ENCODE measurements at regions not wholly inside any gene's neighbourhood (a gene's known extent, or its start where the extent isn't known, plus 50 kb on each side); places are given as distances from the start of the nearest gene placed in this dataset.
"Not testable (repeated sequence)": the region's sequence is repeated elsewhere in the genome, so short reads cannot be mapped to it uniquely, and the experiment has no call there.

- peak; percentile 33 for DNase-seq
Observed at GRCh38 chr19:31532034-31532433, 182.8 kb upstream of the TSHZ3 start.

GRCh38 chr19:31533114-31533513 lies 183.9 kb upstream of the TSHZ3 start:
- DNase-seq: peak; percentile 45

DNA sequence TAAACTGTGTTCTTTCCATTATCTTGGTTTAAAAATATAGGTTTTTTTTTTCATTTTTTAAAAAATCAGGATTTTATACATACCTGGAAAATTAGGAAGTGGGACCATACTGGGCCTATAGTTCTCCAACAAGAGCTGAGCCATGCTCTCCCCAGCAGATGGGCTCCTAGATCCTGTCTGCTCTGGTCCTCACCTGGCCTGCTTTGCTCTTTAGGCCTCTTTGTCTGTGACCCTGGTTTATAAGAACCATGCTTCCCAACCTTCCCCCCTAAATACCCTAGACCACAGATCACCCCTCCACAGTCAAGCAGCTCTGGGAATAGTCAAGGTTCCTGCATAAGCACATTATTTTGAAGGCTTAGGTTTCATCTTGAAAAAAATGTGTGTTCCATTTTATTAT lies 185.0 kb upstream of the TSHZ3 start:
- DNase-seq: no peak

DNA sequence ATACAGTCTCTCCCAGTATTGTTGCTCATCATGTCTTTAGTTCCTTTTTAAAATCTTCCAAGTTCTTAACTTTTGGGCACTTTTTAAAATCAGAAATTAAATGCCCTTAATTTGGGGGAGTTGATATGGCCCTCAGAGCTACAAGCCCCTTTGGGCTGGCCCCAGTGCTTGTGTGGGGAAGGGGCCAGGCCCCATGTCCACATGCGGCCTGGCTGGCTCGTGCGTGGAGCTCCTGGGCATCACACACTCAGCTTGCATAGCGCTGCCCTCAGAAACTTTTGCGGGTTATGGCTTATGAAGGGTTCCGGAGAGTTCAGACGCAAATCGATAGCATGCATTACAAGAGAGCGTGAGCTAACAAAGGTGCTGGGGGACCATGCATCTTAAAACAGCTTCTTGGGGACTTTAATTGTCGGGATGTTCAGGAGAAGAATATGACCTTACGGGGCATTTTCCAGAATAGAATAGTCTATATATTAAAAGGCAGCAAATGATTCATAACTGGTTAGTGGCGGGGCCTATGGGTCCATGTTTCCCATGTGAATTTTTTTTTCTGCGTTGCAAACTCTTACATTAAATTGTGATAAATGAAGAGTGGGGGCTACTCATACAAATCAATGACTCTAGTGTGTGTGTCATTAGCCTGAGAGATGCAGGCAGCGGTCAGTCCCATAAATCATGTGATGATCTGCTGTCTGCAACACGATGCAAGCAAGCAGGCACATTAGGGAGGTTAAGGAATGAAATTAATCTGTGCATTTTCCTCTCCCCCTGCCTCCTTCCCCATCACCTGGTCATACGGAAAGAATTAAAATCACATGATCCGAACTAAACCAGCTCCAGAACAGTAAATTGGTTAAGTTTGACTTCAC lies 185.8 kb upstream of the TSHZ3 start:
- peak; percentile 18 for DNase-seq

- DNase-seq: peak; percentile 32
Observed at GRCh38 chr19:31535691-31536460, 186.6 kb upstream of the TSHZ3 start.

DNA sequence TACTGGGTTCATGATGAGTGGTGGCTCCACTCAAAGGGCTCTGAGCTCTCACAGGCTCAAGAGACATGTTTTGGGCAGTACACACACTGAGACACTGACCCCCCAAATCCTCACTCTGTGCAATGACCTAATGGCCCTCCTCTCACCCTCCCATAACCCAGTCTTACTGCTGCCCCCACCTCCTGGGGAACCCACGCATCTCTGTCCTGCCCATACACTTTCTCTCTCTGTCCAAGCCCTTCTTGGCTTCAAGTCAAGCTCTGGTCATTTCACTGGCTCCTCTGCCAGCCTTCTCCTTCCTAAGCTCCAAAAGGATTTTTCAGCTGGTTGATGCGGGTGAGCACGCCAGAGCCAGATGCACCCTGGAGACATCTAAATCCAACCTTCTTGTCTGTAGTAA lies 187.9 kb upstream of the TSHZ3 start:
- DNase-seq: peak; percentile 15

- not testable (repeated sequence) for DNase-seq
Observed at GRCh38 chr19:31537902-31538301, 188.7 kb upstream of the TSHZ3 start.

DNA sequence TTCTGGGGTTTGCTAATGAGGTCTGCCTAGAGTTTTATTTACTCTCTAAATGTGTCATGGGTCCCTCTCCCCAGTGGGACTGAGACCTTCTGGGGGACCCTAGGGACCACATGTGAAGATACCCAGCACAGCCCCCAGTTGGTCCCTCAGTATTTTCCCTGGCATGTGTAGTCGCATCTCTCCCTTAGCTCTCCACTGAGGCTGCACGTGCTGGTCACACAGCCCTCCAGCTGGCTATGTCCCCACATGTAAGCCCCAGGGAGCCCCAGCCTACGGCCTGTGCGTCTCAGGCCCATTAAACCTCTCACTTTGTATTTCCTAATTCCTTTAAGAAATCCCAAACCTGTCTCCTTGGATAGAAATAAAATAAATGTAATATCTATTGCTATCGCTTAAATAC lies 189.6 kb upstream of the TSHZ3 start:
- peak; percentile 14 for DNase-seq

- peak; percentile 19 for DNase-seq
Observed at GRCh38 chr19:31539386-31539785, 190.2 kb upstream of the TSHZ3 start.

GRCh38 chr19:31541396-31541795 lies 192.2 kb upstream of the TSHZ3 start:
- peak; percentile 11 for DNase-seq

GRCh38 chr19:31543456-31543855 lies 194.2 kb upstream of the TSHZ3 start:
- peak; percentile 12 for DNase-seq

DNA sequence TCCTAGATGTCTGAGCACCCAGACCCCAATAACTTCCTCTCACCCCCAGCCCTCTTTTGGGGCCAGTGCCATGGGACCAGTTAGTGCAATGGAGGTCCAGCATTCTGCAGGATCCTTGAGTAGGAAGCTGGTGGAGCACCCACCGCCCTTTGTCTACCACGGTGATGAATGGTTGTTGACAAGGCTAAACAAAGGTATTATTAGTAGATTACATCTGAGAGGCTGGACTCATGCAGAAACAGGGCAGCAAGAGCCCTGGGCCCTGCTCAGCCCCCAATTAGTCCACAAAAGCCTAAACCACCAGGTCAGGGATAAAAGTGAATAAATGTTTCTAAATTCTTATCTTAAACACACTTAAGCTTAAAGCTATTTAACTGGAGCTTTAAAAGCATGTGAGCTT lies 196.5 kb upstream of the TSHZ3 start:
- DNase-seq: peak; percentile 55

DNA sequence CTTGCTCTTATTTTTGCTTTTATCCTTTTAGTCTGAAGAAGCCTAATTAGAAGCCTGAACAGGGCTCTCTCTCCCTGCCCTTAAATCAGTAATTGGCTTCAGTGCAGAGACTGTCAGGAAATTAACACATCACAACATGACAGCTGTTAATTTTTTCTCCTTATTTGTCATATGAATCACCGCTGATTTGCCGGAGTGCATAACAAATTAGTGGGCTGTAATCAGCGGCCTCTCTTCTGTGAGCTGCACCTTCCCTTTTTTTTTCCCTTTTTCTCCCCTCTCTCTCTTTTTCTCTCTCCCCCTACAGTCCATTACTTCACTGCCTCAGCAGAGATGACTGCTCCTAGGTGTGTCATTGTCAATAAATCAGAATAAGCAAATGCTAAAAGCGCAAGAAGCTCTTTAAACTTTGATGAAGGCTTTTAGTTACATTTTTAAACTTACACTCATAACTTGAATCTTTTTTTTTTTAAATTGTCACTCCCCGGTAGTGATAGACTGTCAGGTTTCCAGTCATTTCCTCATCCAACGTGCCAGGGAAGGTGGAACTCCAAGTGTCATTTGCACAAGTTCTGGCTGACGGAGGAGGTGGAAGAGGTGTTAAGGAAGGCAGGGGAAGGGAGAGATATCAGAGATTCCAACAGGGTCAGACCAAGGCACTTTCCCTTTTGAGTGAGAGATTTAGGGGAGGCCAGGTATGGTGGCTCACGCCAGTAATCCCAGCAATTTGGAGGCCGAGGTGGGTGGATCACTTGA lies 197.1 kb upstream of the TSHZ3 start:
- peak; percentile 34 for DNase-seq

DNA sequence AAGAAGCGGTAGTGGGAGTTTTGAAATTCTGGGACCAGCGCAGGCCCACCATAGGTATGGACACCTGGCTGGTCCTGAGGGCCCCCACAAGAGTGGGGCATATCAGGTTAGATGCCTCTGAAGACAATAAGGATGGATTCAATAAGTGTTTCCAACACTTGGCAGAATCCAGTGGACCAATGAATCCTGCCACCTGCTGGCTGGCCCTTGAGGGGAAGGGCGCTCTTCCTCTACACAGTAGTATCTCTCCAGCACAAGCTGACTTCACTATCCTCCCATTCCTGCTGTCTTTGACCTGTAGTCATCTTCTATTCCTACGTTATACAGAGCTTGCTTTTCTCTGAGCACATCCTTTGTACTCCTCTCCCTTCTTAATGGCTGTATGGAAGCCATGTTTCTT lies 199.7 kb upstream of the TSHZ3 start:
- DNase-seq: no peak

DNA sequence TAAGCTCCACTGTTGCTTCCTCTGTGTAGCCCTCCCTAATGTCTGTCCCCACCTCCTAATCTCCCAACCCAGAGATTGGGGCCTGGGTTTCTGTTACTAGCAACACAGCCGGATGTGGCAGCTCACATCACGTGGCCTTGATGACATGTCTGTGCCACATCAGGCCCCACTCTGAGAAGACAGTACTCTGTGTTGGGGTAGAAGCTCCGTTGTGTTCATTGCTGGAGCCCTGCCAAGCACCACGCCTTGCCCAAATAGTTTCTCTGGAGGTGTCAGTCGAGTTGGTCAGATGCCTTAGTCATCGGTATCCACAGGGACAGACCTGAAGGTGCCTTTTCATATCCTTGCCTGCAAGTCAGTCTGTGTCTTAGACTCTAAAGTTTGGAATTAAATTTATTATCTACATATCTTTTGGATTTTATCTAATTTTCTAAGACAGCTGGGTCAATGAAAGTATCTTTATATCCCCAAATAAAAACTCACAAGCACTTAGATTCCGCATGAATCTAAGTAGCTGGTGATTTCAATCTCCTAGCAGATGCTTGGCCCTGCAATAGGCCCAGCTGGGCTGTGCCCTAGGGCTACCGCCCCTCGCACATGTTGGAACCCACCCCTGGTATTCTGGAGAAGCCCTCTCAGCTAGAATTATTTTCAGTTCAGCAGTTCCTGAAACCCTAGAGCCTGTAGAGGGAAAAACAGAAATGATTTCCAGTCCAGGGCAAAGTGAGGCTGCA lies 204.0 kb upstream of the TSHZ3 start:
- no peak for DNase-seq

GRCh38 chr19:31553846-31554215 lies 204.6 kb upstream of the TSHZ3 start:
- no peak for DNase-seq

DNA sequence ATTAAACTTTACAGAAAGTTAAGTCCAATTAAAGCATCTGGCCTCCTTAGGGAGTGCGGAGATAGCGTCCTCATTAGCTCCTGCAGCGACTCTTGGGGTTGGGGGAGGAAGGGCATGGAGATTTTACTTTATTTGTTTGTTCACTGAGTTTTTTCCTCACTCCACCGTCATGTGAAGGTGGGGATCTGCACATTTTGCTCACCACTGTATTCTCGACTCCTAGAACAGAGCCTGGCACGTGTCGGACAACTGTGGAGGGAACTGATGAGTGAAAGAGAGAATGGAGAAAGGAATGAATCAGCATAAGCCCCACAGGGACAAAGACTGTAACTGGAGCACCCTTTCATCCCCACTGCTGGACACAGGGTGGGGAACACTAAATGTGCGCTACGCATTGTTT lies 205.1 kb upstream of the TSHZ3 start:
- no peak for DNase-seq

DNA sequence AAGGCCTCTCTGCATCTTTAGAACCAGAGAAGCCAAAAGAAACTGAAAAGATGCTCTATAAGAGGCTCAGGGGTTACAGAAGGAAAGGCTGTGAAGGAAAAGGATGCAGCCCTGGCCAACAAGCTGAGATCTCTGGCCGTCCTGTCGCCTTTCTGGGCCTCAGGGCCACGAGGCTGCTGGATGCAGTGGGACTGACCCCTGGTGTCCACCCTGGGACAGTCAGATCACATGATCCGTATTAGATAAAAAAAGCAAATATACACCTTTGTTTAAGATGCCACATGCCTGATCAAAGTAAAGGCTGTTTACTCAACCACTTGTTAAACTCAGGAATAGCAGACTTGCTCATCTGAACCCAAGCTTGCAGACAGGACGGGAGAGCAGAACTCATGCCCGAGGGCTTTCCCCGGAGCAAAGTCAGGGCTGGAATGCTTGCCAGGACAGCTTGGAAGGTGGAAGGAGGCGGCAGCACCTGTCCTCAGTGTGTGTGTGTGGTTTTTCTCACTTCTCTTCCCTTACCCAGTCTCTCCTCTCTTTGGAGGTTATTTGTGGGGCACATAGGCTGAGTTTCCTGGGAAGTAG lies 206.5 kb upstream of the TSHZ3 start:
- DNase-seq: peak; percentile 69

DNA sequence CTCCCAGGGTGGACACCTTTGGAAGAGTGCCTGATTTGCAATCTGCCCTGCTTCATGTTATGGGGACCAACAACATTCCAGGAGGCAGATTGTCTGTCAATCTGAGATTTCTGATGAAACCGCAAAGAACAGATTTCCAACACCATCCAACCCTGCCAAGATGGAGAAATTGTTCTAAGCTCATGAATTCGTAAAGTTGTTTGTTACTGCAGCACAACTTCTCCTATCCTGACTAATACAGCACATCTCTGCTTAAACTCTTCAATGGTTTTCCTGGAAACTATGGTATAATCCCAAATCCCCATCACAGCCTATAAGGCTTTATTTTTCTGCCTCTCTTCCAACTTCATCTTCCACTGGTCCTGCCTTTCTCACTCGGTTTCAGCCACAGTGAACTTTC lies 210.3 kb upstream of the TSHZ3 start:
- DNase-seq: no peak

GRCh38 chr19:31560086-31561060 lies 211.1 kb upstream of the TSHZ3 start:
- DNase-seq: peak; percentile 48

GRCh38 chr19:31562966-31563612 lies 213.9 kb upstream of the TSHZ3 start:
- peak; percentile 33 for DNase-seq

Data from islet precursor cell (in vitro differentiated cells).